AG10803 (cell line): ENCODE measurements at regions not wholly inside any gene's neighbourhood (a gene's known extent, or its start where the extent isn't known, plus 50 kb on each side); places are given as distances from the start of the nearest gene placed in this dataset.
"Not testable (repeated sequence)": the region's sequence is repeated elsewhere in the genome, so short reads cannot be mapped to it uniquely, and the experiment has no call there.

Experiments used
- DNase-seq: peaks from one replicate; pipeline ENCODE4 v3.0.0; 2010; ENCODE audit warnings: low read depth
- H3K4me3 ChIP-seq: 2 replicates; pipeline ENCODE4 v1.5.1; 2011; ENCODE audit warnings: mild to moderate bottlenecking, low read length, control low read depth
- CTCF ChIP-seq: conservative IDR thresholded peaks from 2 replicates; pipeline ENCODE4 v1.5.1; 2011; ENCODE audit warnings: mild to moderate bottlenecking, low read length, control low read depth, inconsistent platforms

DNA sequence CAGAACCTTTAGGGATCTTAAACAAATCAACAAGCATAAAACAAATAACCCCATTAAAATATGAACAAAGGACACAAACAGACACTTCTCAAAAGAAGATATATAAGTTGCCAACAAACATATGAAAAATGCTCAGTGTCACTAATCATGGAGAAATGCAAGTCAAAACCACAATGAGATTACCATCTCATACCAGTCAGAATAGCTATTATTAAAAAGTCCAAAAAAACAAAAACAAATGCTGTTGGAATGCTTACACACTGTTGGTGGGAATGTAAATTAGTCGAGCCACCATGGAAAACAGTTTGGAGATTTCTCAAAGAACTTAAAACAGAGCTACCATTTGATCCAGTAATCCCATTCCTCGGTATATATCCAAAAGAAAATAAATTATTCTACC, 423.6 kb downstream of the OTOL1 start:
- no peak for TF ChIP-seq CTCF
- peak; percentile 48 for DNase-seq
- H3K4me3 ChIP-seq: no peak overlapping the region

DNA sequence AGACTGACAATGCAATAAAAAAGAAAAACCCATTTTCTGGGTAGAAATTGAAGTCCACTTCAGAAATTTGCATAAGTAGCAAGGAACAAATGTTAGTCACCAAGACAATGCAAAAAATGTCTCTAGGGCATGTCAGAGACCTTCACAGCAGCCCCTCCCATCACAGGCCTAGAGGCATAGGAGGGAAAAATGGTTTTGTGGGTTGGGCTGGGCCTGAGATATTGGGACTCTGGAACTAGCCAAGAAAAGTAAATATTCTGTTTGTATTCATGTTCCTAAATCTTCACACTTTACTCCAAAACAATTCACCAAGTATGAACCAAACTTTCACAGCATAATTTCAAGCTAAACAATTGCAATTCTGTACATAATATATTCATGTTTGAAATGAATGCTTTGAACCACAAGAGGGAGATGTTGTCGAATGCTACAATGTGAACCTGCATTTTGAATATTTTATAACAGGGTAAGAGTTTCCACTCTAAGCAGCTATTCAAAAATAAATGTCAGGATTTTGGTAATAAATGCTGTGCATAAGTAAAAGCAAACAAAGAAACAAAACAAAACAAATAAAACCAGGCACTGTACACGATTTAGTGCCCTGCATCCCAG, 429.2 kb downstream of the OTOL1 start:
- DNase-seq: no peak
- H3K4me3 ChIP-seq: no peak overlapping the region
- peak; percentile 39 for TF ChIP-seq CTCF

GRCh38 chr3:161927131-161927530, 430.5 kb downstream of the OTOL1 start:
- no peak for DNase-seq
- H3K4me3 ChIP-seq: no peak overlapping the region
- no peak for TF ChIP-seq CTCF

GRCh38 chr3:161939918-161940620, 443.5 kb downstream of the OTOL1 start:
- no peak for TF ChIP-seq CTCF
- DNase-seq: no peak

GRCh38 chr3:161940621-161940965, 444.0 kb downstream of the OTOL1 start:
- no peak for DNase-seq
- no peak overlapping the region for H3K4me3 ChIP-seq
- no peak for TF ChIP-seq CTCF

More at GRCh38 chr3:161939918-161940620, 443.5 kb downstream of the OTOL1 start:
- no peak overlapping the region for H3K4me3 ChIP-seq

DNA sequence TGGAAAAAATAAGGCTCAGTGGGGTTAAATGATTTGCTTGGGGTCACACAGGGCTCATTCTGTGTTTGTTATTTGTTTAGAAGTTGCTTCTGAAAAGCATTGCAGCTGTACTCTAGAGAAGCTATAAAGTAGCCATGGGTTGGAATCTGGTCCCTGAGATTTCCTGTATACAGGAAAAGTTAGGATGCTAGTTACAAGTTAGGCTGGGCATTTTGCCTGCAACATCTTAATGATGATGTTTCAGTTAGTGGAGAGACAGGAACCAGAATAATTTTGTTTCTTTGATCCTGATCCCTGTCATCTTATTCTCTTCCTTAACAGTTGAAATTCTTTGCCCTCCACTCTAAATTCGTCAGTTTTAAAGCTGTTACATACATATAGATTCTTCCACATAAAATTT, 445.3 kb downstream of the OTOL1 start:
- no peak overlapping the region for H3K4me3 ChIP-seq
- DNase-seq: no peak
- TF ChIP-seq CTCF: no peak

DNA sequence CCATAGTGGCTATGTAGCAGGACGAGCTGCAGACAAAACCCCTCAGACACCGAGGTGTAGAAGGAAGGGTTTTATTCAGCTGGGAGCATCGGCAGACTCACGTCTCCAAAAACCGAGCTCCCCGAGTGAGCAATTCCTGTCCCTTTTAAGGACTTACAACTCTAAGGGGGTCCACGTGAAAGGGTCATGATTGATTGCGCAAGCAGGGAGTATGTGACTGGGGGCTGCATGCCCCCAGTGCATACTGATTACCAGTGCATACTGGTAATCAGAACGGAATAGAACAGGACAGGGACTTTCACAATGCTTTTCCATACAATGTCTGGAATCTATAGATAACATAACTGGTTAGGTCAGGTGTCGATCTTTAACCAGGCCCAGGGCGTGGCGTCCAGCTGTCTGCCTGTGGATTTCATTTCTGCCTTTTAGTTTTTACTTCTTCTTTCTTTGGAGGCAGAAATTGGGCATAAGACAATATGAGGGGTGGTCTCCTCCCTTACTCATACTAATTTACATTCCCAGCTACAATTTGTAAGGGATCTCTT, 447.3 kb downstream of the OTOL1 start:
- not testable (repeated sequence) for H3K4me3 ChIP-seq, DNase-seq
